GM21619 (cell line): ENCODE measurements at regions not wholly inside any gene's neighbourhood (a gene's known extent, or its start where the extent isn't known, plus 50 kb on each side); places are given as distances from the start of the nearest gene placed in this dataset.
"Not testable (repeated sequence)": the region's sequence is repeated elsewhere in the genome, so short reads cannot be mapped to it uniquely, and the experiment has no call there.

ENCODE experiments used
- ATAC-seq: cut with Tn5 transposase; IDR thresholded peaks from one replicate; pipeline ENCODE4 v1.9.1; 2021; ENCODE audit not compliant: unreplicated experiment

DNA sequence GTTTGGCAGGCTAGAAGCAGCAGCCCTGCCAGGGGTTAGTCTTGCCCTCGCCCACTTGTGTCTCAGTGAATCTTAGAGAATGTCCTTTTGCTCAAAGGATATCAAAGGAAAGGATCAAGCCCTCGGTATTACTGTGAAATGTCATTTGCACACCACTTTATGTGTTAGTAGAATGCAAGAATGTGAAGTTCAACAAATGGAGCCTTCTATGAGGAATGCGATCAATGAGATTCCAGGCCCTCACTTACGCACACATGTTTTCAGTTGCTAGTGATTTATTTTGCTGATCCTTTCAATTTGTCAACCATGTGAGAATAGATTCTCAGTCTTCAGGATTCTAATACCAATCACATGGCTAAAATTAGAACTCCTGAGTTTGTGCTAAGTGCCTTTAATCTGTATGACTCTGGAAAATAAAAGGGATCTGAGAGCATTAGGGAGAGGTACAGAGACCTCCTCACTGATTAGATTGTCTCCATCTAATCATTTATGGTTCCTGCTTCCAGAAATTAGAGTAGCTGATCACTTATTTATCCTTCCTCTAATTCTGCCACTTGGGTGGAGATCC is 123.0 kb upstream of the SP4 start:
- no peak for ATAC-seq

GRCh38 chr7:21305455-21306235 is 122.2 kb upstream of the SP4 start:
- ATAC-seq = no peak

DNA sequence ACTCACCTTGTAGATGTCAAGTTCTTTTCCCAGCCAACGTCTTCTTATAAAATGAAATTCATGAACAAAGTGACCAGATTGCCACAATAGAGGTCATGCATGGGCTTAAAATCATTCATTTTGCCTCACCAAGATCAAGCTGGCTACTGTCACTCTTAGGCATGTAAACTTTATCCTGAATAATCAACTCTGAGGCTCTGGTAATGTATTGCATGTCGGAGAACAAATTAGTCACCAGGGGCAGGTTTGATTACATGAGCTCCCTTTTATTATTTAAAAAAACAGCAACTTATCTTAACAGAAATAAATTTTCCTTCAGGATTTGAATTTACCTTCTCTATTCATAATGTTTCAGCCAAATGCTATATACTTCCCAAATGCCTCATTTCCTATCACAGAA is 112.9 kb upstream of the SP4 start:
- no peak for ATAC-seq

DNA sequence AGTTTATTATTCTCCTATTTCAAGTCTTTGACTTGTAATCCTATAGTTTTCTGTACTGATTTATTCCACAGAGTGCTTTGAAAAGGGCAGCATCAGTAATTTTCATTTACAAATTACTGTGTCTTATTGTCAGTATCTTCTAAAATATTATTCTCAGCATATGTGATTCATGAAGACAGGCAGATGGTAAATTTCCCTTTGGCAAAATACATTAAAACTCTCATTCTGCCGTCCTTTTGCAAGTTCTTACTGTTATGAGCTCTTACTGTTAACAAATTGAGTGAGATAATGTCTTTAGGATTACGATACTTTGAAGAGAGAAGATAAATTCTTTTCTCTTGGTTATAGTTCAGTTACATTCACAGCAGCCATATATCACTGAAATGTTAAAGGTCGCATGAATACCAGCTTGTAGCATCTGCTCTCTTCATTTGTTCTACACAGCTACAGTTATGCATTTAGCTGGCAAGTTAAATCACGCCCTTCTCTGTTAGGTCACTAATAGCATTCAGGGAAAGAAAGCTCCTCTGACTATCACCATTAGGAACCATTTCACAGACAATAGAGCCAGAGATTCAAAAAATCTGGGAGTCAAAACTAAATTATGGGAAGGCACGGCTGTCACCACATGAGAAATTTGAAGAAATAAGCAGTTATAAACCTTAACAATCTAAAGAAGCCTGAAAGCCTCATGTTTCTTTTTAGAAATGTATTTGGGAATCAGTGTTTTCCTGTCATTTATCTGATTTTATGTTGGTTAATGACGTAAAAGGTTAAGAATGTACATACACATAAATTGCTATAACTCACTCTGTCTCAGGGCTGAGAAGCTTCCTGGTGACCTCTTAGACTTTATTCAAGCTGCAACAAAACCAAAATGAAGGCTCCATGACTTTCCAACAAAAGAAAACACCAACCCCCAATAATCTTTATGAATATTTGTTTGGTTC is 109.6 kb upstream of the SP4 start:
- no peak for ATAC-seq

DNA sequence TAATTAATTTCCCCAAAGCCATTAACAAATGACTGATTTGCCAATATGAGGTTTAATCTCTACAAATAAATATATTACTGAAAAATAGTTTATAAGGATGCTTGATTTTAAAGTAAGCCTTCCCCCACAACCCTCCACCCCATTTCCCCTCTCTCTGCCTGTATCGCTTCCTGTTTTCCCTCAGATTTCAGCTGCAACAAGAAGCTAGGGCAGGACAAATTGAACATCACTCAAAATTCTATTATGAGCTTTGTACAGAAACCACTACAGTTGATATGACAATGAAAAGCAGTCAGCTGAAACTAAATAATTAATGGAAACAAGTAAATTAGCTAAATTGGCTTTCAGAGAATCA is 109.0 kb upstream of the SP4 start:
- no peak for ATAC-seq

DNA sequence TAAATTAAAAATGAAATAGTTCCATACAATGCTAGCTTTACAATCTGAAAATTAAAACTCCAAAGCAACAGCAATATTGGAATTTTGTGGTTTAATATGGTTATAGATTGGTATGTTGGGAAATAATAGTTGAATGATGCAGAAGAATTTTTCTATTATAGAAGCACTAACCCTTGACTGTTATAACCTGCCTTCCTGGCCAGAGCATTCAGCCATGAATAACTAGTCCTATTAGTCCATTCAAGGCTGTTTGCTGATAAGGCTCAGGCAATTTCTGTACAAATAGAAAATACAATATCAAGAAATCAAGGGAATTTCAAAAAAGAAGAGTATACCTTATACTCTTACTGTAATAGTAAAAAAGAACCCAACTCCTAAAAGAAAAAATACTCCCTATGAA is 101.6 kb upstream of the SP4 start:
- ATAC-seq = no peak

- no peak for ATAC-seq
Observed at GRCh38 chr7:21326921-21327320, 101.0 kb upstream of the SP4 start.

- ATAC-seq = no peak
Observed at GRCh38 chr7:21327422-21328409, 100.2 kb upstream of the SP4 start.

DNA sequence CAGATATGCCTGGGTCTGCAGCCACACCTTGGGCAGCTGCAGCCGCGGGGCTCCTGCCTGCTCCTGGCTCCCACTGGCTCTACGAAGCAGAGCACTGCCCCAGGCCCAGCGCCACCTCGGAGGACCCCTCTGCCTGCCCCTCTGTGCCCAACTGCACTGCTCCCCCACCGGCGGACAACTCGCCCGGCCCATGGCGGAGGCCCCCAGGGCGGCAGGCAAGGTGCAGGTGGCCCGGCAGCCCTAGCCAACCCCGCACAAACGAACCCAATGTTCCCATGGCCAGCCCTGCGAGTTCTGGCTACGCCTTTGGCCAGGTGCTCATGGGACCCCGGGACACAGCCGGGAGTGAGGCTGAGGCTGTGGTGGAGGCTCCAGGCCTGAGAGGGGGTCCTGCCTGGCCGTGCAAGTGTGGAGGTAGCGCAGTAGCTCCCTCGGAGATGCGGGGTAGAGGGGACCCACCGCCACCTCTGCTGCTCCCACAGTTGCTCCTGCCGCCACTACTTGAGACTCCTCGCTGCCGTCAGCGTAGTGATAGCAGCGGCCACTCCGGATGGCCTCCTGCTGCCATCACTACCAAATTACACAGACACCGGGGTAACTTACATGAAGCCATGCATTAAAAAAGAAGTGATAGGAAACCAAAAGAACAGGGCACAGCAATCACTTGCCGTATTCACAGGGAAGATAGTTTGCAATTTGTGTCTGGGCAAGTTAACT is 97.3 kb upstream of the SP4 start:
- no peak for ATAC-seq

- no peak for ATAC-seq
Observed at GRCh38 chr7:21334906-21335305, 93.0 kb upstream of the SP4 start.

DNA sequence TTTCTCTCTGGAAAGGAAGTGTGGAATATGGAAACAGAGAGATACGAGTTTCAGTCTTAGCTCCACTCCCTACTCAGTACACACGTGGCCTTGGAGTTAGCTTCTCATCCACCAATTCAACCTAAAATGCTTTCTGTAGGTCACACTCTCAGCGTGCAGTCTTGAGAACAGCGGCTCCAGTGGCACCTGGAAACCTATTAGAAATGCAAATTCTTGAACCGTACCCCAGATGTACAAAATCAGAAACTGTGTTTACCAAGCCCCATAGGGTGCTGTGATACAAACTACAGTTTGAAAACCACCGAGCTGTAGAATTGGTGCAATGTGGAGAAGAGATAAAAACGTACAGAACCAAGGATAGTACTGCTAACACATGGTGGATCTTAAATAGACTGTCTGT is 91.1 kb upstream of the SP4 start:
- ATAC-seq = no peak

DNA sequence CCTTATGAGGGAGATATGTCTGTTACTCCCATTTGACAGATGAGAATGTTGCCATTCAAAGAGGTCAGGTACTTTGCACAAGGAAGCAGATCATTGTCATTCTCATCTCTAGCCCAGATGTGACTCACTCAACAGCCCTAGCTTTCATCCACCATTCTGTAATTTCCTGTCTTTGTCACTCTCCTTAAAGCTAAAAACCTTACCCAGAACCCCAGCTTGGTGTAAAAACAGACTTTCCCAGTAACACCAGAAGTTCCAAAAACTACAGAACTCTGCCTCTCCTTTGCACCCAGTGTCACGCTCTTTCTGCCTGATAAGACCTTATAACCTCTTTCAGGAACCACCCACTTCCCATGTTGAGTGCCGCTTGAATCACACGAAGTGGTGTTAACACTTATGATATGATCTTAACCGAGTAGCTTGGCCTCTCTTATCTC is 89.1 kb upstream of the SP4 start:
- ATAC-seq = no peak

DNA sequence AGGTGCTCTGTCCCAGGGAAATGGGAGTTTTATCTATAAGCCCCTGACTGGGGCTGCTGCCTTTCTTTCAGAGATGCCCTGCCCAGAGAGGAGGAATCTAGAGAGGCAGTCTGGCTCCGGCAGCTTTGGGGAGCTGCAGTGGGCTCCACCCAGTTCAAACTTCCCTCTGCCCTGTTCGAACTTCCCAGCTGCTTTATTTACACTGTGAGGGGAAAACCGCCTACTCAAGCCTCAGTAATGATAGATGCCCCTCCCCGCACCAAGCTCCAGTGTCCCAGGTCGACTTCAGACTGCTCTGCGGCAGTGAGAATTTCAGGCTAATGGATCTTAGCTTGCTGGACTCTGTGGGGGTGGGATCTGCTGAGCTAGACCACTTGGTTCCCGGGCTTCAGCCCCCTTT is 83.0 kb upstream of the SP4 start:
- ATAC-seq = not testable (repeated sequence)

DNA sequence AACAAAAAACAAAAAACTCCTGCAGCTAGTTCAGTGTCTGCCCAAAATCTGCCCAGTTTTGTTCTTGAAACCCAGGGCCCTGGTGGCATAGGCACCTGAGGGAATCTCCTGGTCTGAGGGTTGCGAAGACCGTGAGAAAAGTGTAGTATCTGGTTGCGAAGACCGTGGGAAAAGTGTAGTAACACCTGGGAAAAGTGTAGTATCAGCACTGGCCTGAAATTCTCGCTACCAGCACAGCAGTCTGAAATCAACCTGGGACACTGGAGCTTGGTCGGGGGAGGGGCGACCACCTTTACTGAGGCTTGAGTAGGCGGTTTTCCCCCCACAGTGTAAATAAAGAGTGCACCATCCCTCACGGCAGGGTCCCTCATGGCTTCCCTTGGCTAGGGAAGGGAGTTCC is 82.5 kb upstream of the SP4 start:
- ATAC-seq = no peak

DNA sequence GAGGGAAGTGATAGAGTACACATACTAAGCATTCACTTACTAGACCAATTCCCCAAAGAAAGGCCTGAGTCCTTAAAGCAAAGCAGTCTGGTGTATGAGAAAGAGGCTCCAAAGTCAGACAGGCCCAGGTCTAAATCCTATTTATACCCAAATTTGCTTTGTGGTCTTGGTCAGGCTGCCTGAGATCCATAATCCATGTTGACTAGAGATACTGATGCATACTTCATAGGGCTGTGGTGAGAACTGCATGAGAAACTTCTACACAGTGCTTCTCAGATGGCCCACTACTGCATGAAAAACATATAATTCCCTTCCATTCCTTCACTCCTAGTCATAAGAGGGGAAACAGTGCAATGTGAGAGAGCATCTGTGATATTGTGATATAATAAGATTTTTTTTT is 81.6 kb upstream of the SP4 start:
- no peak for ATAC-seq

DNA sequence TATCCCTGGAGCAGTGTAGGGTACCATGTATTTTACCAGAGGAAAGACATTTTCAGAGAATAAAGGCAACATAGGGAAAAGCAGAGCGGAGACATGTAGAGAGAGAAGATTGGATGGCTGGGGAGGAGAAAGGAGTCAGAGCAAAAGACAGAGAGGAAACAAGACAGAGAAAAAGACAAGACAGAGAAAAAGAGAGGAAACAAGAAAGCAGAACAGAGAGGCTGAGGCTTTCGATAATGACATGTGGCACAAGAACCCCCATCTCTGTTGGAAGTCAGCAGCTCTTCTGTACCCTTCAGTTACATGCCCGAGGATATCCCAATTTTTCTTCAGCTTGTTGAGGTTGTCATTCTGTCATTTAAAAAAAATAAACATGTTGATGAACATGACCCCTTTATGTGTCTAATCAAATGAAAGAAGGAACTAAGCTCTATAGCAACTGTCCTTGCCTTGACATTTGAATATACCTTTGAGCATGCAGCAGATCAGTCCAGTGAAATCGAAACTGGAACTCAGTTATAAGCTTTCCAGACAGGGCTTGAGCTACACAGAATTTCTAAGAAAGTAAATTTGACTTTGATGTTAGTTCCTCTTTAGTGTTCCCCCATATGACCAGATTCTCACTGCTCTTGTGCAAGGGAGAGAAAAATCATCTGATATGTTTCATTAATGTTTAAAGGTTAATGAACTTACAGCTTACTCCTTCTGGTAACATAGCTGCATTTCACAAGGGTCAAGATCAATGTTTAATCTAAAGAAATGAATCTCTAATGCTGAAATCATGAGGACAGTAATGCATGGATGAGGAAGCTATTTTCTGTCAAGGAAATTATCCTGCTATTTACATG is 75.1 kb upstream of the SP4 start:
- peak; percentile 80 for ATAC-seq

DNA sequence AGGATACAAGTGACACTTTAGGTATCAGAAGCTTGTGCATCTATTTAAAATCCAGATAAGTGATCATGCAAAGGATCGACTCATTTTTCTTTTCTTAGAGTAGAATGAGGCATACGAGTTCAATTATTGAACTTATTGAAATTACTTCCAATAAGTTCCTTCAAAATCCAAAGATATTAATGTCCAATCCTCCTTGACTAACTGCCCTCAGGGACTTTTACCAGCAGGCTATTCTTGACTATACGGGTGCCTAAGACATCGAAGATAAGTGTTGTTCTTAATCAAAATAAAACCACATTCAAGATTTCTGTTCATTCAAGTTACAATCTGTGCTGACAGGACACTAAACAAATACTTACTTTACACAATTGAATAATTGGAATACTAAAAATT is 74.5 kb upstream of the SP4 start:
- ATAC-seq = no peak

GRCh38 chr7:21354284-21354683 is 73.6 kb upstream of the SP4 start:
- ATAC-seq = no peak

GRCh38 chr7:21355406-21355874 is 72.4 kb upstream of the SP4 start:
- ATAC-seq = peak; percentile 80
